Left ventricle myocardium inferior (tissue), 1 donor: ENCODE measurements at regions not wholly inside any gene's neighbourhood (a gene's known extent, or its start where the extent isn't known, plus 50 kb on each side); places are given as distances from the start of the nearest gene placed in this dataset.

Experiments used
- DNase-seq: peaks from one replicate; pipeline ENCODE4 v3.0.0-alpha.2; 2020
- H3K27ac ChIP-seq: fragments of 200-600 bp; replicated peaks from 2 replicates; pipeline ENCODE4 v1.8.0; 2021
- H3K27me3 ChIP-seq: fragments of 200-600 bp; 2 replicates; pipeline ENCODE4 v1.8.0; 2021; ENCODE audit warnings: low read depth
- H3K36me3 ChIP-seq: fragments of 200-600 bp; 2 replicates; pipeline ENCODE4 v1.8.0; 2021
- H3K4me1 ChIP-seq: fragments of 200-600 bp; 2 replicates; pipeline ENCODE4 v1.8.0; 2021
- H3K4me3 ChIP-seq: fragments of 200-600 bp; 2 replicates; pipeline ENCODE4 v1.8.0; 2021; ENCODE audit warnings: mild to moderate bottlenecking, moderate library complexity
- H3K9me3 ChIP-seq: fragments of 200-600 bp; replicated peaks from 2 replicates; pipeline ENCODE4 v1.8.0; 2021
- CTCF ChIP-seq: fragments of 200-600 bp; IDR thresholded peaks from 2 replicates; pipeline ENCODE4 v1.8.0; 2021; ENCODE audit warnings: antibody characterized with exemption, mild to moderate bottlenecking, borderline replicate concordance
- intact Hi-C: fragments of 100-400 bp; cut with micrococcal nuclease; formaldehyde crosslinking; loops from one replicate; pipeline ENCODE4 v1.11.0; 2022
- donor health status: DM: no; HTN: yes; CAD: no; lungs with severe emphysema.

GRCh38 chr5:165119175-165119574, 1613.8 kb downstream of the MAT2B start:
- intact Hi-C loops = no loop called here
- H3K36me3 ChIP-seq = no peaks in the 10 kb centered on the region
- H3K9me3 ChIP-seq = peaks cover 14% of the 10 kb centered on the region
- no peak for DNase-seq
- TF ChIP-seq CTCF = no peak
- H3K4me3 ChIP-seq = no peak overlapping the region
- no peaks in the 10 kb centered on the region for H3K4me1 ChIP-seq
- no peak overlapping the region for H3K27ac ChIP-seq
- H3K27me3 ChIP-seq = no peaks in the 10 kb centered on the region

- H3K27me3 ChIP-seq = no peaks in the 10 kb centered on the region
- no peaks in the 10 kb centered on the region for H3K36me3 ChIP-seq
- no peaks in the 10 kb centered on the region for H3K9me3 ChIP-seq
- no peak overlapping the region for H3K4me3 ChIP-seq
- no peak overlapping the region for H3K27ac ChIP-seq
- TF ChIP-seq CTCF = no peak
- no peak for DNase-seq
- no peaks in the 10 kb centered on the region for H3K4me1 ChIP-seq
- intact Hi-C loops = no loop called here
These were observed 1621.2 kb downstream of the MAT2B start for GRCh38 chr5:165126598-165126997.

- no peak overlapping the region for H3K27ac ChIP-seq
- no peak for DNase-seq
- no peak overlapping the region for H3K4me3 ChIP-seq
These were observed 1622.5 kb downstream of the MAT2B start for GRCh38 chr5:165127941-165128340.

GRCh38 chr5:165130656-165131055, 1625.2 kb downstream of the MAT2B start:
- TF ChIP-seq CTCF = no peak
- no peaks in the 10 kb centered on the region for H3K4me1 ChIP-seq
- DNase-seq = no peak
- H3K27me3 ChIP-seq = no peaks in the 10 kb centered on the region
- no peaks in the 10 kb centered on the region for H3K36me3 ChIP-seq
- H3K9me3 ChIP-seq = no peaks in the 10 kb centered on the region
- no peak overlapping the region for H3K27ac ChIP-seq
- H3K4me3 ChIP-seq = no peak overlapping the region
- intact Hi-C loops = no loop called here

More at GRCh38 chr5:165127941-165128340, 1622.5 kb downstream of the MAT2B start:
- TF ChIP-seq CTCF = no peak
- intact Hi-C loops = no loop called here
- H3K27me3 ChIP-seq = no peaks in the 10 kb centered on the region
- H3K36me3 ChIP-seq = no peaks in the 10 kb centered on the region
- no peaks in the 10 kb centered on the region for H3K9me3 ChIP-seq
- no peaks in the 10 kb centered on the region for H3K4me1 ChIP-seq

GRCh38 chr5:165134155-165134554, 1628.7 kb downstream of the MAT2B start:
- intact Hi-C loops = no loop called here
- Histone ChIP-seq H3K4me1 (no peaks in the 10 kb centered on the region), H3K27me3 (no peaks in the 10 kb centered on the region), H3K9me3 (no peaks in the 10 kb centered on the region), H3K4me3 (no peak overlapping the region), H3K27ac (no peak overlapping the region), H3K36me3 (no peaks in the 10 kb centered on the region)
- TF ChIP-seq CTCF = no peak
- DNase-seq = no peak

GRCh38 chr5:165135565-165135964, 1630.1 kb downstream of the MAT2B start:
- Histone ChIP-seq H3K9me3 (no peaks in the 10 kb centered on the region), H3K27me3 (no peaks in the 10 kb centered on the region), H3K36me3 (no peaks in the 10 kb centered on the region), H3K4me1 (no peaks in the 10 kb centered on the region), H3K4me3 (no peak overlapping the region), H3K27ac (no peak overlapping the region)
- intact Hi-C loops = no loop called here
- no peak for DNase-seq
- TF ChIP-seq CTCF = no peak
